Left ventricle myocardium superior (tissue), 1 donor: ENCODE measurements at regions not wholly inside any gene's neighbourhood (a gene's known extent, or its start where the extent isn't known, plus 50 kb on each side); places are given as distances from the start of the nearest gene placed in this dataset.
A peak's percentile ranks its signal among the peaks of the same experiment; 100 is the strongest.

Source experiments
- ATAC-seq: fragments of 200-7000 bp; cut with Tn5 transposase; one replicate; pipeline ENCODE4 v1.9.1; 2020; ENCODE audit warnings: mild to moderate bottlenecking, moderate library complexity
- DNase-seq: peaks from one replicate; pipeline ENCODE4 v3.0.0-alpha.2; 2020
- intact Hi-C: fragments of 100-400 bp; cut with micrococcal nuclease; formaldehyde crosslinking; loops from one replicate; pipeline ENCODE4 v1.11.0; 2022
- donor health status: DM: no; HTN: yes; CAD: no; lungs with severe emphysema.

DNA sequence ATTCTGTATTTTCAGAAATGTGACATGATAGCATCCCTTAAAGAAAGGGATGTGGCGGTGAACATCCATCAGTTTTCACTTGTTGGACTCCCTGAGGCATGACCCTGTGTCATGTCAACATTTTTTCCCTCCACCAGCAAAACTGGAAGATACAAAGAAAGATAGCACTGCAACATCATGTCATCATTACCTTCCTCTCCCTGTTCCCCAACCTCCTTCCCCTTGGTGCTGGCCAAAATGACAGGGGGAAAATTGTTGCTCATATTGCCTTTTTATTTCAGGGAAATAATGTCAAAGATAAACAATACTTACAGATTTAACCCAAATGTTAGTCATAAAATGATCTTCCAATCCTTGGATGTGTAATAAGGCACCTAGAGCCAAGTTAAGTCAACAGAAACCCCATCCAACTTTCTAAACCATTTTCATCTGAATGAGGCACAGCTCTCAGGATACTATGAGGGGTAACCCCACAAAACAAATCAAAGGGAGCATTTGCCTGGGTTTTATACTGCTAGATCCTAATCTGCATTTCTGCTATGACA is 644.3 kb downstream of the ACTL7B start:
- ATAC-seq (no peak), DNase-seq (no peak)

DNA sequence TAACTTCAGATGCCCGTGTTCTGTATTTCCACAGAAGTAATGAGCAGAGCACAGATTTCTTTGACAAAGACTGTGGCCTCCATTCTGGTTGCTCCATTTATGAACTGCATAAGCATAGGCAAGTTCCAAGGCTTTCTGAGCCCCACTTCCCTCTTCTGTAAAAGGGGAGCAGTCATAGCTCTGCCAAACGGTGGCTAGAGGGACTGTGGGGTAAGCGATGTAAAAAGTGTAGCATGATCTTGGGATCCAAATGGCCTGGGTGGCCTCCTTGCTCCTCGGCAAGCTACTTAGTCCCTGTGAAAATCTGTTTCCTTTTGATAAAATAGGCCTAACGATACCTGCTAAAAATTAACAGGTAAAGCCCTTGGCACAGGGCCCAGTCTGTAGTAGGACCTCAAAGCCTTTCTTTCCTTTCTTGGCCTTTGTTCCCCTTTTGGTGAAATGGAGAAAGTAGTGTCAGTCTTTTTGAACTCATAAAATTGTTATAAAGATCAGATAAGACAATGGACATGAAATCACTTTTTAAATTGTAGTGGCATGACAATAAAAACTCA is 646.6 kb downstream of the ACTL7B start:
- intact Hi-C loops = no loop called here

More for the DNA sequence above, 644.3 kb downstream of the ACTL7B start:
- intact Hi-C loops = no loop called here

DNA sequence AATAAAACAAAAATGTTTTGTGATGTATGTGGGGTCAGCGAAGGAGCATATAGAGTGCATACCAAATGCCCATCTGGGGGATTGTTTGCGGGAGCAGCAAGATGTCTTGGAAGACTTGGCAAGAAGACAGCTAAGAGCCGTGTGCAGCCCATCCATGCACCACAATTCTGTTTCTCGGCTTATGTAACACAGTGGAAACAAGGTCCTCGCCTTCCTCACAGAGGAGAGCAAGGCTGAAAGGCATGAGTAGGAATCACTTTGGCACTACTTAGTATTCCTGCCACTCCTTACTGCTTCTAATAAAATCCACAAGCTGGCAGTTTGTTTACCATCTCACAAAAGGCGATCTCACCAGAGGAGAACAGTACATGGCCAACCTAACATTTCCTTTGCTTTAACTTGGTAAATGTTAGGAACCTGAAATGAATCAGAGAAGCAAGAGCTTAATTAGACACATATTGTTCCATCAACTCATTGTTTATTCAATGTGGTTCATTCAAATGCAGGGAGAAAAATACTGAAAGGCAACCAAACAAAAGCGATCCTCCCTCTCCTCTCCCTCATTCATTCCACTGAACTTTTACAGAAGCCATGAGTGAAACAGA is 648.1 kb downstream of the ACTL7B start:
- intact Hi-C loops = no loop called here
- no peak for ATAC-seq
- no peak for DNase-seq

More for the DNA sequence above, 646.6 kb downstream of the ACTL7B start:
- ATAC-seq (no peak), DNase-seq (no peak)

DNA sequence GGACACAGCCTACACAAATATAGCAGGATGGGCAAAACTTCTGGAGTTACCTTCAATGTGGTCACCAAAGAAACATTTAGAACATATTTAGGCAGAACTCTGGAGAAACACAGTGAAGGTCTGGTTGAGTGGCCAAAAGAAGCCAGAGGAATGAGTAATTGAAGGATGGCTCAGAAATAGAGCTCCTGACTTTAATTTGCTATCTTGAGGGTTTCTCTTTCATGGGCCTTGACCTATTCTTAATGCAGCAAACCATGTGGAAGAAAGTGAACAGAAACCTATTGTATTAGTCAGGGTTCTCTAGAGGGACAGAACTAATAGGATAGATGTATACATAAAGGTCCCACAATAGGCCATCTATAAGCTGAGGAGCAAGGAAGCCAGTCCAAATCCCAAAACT is 650.5 kb downstream of the ACTL7B start:
- intact Hi-C loops = no loop called here
- DNase-seq = no peak
- no peak for ATAC-seq

DNA sequence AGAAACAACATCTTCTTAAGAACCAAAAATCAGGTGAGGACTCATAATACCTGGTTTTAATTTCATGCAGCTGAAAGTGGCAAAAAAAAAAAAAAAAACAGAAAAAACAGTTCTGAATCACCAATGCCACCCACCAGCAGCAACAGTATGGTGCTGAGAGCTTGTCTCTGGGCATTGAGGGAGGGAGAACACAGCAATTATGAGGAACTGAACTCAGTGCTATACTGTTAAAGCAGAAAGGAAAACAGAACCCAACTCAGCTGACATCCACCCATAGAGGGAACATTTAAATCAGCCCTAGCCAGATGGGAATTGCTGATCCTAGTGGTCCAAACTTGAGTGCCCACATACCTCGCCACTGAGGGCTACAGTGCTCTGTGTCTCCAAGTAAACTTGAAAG is 657.9 kb downstream of the ACTL7B start:
- no peak for DNase-seq
- ATAC-seq = no peak
- intact Hi-C loops = no loop called here

DNA sequence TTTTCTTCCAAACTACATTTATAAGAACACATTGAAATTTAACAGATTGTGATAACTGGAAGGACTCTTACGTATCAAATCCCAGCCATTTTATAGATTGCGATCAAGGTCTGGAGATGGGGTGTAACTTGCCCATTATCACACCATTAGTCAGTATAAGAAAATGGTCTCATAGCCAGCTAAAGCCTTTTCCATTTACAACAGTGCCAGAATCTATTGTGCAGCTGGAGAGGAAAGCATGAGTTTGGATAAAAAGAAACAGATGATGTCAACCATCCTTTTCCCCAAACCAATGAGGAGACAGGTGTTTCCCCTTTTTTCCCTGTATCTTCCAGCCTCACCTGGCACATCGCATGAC is 658.8 kb downstream of the ACTL7B start:
- no peak for ATAC-seq
- DNase-seq = no peak

GRCh38 chr9:108196332-108197007 is 659.3 kb downstream of the ACTL7B start:
- ATAC-seq = no peak
- no peak for DNase-seq
- intact Hi-C loops = no loop called here

More for the DNA sequence above, 658.8 kb downstream of the ACTL7B start:
- intact Hi-C loops = no loop called here

DNA sequence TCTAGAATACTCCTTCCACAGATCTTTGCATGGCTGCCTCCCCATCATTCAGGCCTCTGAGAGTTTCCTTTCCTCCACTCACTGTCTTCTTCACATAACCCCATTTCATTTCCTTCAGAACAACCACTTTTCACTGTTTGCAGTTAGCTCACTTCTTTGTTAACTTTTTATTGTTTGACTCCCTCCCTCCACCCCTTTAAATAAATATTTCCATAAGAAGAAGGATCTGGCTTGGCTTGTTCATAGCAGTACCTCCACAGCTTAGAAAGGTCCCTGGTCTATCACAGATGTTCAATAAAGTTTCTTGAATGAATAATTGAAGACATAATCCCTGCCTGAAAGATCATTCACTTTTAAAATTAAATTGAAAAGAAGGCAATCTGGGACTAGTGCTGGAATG is 661.6 kb downstream of the ACTL7B start:
- DNase-seq (no peak), ATAC-seq (no peak)
- intact Hi-C loops = no loop called here

DNA sequence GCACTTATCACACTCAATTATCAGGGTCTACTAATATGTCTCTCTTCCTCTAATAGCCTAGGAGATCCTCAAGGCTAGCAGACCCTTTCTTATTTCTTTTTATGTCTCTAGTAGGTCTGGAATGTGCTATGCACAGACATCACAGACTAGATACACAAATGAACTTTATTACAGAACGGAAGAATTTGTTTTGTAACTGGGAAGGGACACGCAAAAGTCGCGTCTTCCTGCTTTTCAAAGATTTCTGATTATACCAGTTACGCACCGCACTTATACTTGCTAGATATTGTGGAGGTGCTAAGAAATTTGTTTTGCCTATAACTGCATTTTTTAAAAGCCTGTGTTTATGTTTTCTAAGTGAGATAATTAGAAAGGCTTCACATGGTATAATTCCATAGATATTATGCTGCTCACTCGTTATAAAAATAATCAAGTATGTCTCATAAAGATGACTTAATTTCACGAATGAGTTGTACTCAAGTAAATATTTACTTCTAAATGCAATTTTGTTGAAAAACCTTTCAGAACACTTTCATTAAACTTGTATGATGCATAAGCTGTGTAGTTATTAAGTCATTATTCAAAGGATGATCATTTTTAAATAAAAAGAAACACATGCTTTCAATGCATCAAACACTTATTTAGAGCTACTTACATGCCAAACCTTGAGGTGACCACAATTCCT is 662.6 kb downstream of the ACTL7B start:
- DNase-seq (no peak), ATAC-seq (no peak)
- intact Hi-C loops = no loop called here

GRCh38 chr9:108191065-108191464 is 664.7 kb downstream of the ACTL7B start:
- ATAC-seq (no peak), DNase-seq (no peak)
- intact Hi-C loops = no loop called here

DNA sequence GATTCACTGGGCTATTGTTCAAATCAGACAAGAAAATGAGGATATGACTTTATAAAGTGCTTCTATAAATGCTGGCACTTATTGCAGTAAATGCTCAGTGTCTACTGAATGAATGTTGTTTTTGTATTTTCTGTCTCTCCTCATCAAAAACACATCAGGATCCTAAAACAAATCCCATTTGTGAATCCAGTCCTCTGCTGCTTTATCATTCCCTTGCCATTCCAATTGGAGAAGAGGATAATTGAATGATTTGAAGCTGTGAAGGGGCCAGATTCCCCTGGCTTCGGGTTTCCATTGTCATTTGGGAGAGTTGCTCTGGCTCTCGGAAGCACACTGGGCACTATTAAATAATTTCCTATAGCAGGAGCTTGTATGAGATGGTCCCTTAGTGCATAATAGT is 666.8 kb downstream of the ACTL7B start:
- DNase-seq = no peak
- no peak for ATAC-seq
- intact Hi-C loops = no loop called here

- DNase-seq (no peak), ATAC-seq (no peak)
- intact Hi-C loops = no loop called here
These were observed 667.3 kb downstream of the ACTL7B start for GRCh38 chr9:108188482-108188881.

GRCh38 chr9:108186642-108187395 is 669.0 kb downstream of the ACTL7B start:
- ATAC-seq (peak; percentile 95), DNase-seq (peak; percentile 79)
- intact Hi-C loops = no loop called here

DNA sequence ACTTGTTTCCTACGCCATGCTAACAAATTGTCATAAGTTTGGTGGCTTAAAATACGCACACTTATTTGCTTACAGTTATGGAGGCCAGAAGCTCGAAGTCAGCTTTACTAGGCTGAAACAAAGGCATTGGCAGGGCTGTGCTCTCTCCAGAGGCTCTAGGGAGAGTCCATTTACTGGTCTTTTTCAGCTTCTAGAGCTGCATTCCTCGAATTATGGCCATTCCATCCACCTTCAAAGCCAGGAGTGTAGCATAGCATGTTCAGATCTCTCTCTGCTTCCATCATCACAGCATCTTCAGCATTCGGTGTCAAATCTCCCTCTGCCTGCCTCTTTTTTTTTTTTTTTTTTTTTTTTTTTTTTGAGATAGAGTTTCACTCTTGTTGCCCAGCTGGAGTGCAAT is 670.2 kb downstream of the ACTL7B start:
- intact Hi-C loops = no loop called here
- DNase-seq = no peak

DNA sequence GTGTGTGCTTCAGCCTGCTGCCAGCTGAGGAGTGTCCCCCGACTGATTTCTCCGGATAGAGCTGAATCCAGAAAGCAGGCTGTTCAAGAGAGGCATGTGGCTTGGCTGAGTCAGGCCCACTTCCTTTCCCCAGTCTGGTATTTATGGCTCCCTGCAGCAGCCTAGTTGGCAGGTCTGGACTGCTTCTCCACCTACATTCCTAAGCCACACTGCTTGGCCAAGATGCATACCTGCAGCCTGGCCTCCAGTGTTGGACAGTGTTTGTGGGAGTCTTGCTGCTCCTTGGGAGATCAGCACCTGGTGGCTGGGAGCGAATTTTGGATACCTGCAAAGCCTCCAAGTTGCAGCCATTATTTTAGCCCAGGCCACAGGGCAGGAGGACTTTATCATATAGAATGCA is 670.8 kb downstream of the ACTL7B start:
- intact Hi-C loops = no loop called here
- ATAC-seq (no peak), DNase-seq (no peak)

More for the DNA sequence above, 670.2 kb downstream of the ACTL7B start:
- no peak for ATAC-seq

DNA sequence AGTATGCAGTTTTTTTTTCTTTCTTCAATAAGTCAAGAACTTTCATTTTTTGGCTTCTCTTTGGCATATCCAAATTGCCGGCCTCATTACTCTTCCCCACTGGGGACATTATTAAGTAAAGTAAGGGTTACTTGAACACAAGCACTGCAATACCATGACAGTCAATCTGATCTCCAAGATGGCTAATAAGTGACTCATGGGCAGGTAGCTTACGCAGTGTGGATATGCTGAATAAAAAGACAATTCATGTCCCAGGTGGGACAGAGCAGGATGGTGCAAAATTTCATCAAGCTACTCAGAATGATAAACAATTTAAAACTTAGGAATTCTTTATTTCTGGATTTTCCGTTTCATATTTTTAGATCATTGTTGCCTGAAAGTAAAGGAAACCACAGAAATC is 671.8 kb downstream of the ACTL7B start:
- DNase-seq (no peak), ATAC-seq (no peak)
- intact Hi-C loops = no loop called here

GRCh38 chr9:108182950-108183381 is 672.8 kb downstream of the ACTL7B start:
- no peak for DNase-seq

GRCh38 chr9:108182270-108182669 is 673.5 kb downstream of the ACTL7B start:
- intact Hi-C loops = no loop called here
- DNase-seq (no peak), ATAC-seq (no peak)

More at GRCh38 chr9:108182950-108183381, 672.8 kb downstream of the ACTL7B start:
- ATAC-seq = peak; percentile 23
- intact Hi-C loops = no loop called here

GRCh38 chr9:108181441-108181840 is 674.3 kb downstream of the ACTL7B start:
- DNase-seq (no peak), ATAC-seq (no peak)
- intact Hi-C loops = no loop called here
